Stimulated activated CD4-positive, alpha-beta T cell treated with anti-CD3 and anti-CD28 coated beads, TNF-alpha, amount 100 ng/mL, for 1 hour (primary cell): ENCODE measurements at regions not wholly inside any gene's neighbourhood (a gene's known extent, or its start where the extent isn't known, plus 50 kb on each side); places are given as distances from the start of the nearest gene placed in this dataset.

Experiments
- DNase-seq, 3 donors: peaks; one replicate each; pipeline ENCODE4 v3.0.0-alpha.2; 2020; ENCODE audit warnings: low read depth in 3 of 3, low spot score in 1 of 3

- DNase-seq = no peak
These were observed 662.5 kb upstream of the SALL1 start for GRCh38 chr16:51813609-51814008.

DNA sequence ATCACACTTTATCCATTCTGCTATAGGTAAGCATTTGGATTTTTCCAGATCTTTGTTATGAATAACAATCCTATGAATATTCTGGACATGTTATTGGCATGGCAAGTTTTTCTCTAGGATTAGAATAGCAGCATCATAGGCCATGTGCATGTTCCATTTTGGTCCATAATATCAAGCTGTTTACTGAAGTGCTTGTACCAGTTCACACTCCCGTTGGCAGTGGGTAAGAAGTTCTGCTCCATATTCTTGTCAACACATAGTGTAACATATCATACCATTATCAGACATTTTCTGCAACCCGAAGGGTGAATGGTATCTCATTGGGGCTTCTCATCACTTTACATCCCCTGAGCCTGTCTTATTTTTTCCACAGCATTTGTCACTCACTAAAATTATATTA is 661.9 kb upstream of the SALL1 start:
- DNase-seq = no peak

DNA sequence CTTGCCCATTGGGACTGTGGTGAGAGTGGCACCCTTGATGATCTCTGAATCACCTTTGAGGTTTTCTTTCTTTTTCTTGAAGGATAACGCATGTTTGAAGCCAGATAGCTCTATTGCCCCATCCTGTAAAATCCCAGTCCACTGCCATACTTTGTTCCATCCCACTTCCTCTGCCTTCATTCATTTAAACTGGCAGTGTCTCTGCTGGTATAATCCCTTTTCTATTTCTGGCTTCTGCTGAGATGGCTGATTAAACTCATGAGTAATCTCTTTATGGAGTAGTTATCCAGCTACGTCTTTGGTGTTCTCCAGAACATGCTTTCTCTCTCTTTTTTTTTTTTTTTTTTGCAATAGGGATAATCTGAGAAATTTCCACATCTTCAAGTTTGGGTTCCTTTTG is 656.5 kb upstream of the SALL1 start:
- DNase-seq = no peak

GRCh38 chr16:51801635-51802034 is 650.6 kb upstream of the SALL1 start:
- DNase-seq = no peak

DNA sequence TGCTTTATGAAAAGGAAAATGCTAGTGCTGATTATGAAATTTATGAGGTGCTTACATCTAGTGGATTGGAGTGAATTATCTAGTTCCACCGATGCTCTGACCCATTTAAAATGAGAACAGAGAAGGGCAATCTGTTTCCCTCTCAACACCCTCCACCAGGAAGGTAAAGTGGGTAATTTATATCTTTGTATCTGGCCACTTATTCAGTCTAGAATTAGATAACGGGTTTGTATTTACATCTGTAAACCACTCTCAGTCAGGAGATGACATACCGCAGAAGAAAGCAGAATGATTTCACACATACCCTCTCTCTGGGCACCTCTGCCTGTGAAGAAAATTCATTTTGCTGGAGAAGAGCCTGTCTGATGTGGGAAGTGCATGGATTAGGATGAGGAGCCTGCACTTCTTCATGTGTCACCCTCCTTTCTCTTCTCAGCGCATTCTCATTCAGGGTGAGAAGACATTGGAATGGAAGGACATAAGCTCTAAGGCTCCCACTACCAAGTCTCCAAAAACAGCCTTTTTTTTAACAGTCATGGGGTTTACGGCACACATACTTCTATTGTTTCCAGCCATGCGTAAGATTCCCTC is 646.7 kb upstream of the SALL1 start:
- no peak for DNase-seq

DNA sequence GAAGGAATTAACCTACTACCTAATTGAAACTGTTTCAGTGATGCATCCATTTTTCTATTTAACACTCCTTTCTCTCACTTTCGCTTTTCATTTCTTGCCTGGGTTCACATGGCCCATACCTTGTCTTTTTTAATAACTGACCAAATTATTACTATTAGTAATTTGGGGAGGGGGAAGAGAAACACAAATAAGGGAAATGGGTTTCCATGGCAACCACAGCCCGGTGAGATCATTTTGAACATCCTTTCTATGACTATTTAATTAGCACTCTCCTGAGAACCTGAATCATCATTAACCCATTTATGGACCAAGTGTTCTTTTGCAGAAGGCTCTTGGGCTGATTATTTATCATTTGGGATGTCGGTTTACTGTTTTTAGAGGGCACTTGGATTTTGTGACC is 628.2 kb upstream of the SALL1 start:
- DNase-seq = no peak

- no peak for DNase-seq
These were observed 622.2 kb upstream of the SALL1 start for GRCh38 chr16:51773071-51773890.

DNA sequence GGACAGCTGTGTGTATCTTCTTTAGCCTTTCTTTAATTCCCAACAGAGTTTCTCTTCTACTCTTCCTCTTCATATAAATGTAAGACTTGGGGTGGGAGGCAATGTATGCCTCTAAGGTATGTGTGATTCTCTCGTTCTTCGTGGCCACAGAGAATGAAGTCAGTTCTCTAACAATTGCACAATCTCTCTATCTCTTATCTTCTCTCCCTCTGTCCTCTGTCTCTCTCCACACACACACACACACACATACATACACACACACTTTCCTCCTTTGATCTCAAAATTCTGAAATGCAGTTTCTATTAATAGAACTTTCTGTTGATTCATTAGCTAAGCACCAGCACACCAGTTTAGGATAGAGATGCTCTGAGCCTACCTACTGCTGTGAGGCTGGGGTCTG is 615.7 kb upstream of the SALL1 start:
- DNase-seq = no peak

- no peak for DNase-seq
These were observed 612.1 kb upstream of the SALL1 start for GRCh38 chr16:51763072-51763661.

DNA sequence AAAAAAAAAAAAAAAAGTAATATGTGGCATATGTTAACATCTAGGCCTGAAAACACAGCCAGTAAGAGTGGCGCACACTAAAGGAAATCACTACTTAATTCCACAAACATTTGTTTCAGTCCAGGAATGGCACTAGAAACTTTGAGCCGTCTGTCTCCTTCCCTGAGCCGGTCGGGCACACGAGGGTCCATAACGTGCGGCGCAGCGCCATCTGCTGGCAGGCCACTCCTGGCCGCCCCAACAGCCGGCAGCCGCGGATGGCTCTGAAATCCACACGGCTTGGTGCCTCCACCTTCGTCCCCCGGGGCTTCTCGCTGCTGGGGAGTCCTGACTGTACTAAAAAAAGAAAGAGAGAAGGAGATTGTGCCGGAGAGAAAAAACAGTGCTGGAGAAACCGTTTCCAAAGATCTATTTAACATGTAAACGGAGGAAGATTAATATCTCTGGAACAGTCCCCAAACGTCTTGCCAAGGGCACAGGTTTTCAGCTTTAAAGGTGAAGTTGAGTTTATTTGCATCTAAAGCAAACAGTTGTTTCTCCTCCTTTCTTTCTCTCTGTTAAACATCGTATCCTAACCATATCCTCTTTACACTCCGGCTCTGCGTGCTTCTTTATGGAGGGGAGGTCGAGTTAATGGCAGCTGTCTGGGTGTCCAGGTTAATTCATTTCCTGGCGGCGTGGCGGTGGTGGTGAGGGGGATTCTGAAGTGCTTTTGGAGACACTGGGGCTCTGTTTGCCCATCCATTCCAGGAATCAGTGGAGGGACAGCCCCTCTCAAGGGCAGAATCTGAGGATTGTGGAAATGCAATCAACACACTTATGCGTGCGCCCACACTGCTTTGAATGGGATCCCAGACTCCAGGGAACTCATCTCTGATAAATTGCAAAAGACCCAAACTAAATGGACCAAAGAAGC is 611.3 kb upstream of the SALL1 start:
- peak in 1 of 3 donors; percentile 10 for DNase-seq

GRCh38 chr16:51761001-51761400 is 609.9 kb upstream of the SALL1 start:
- DNase-seq = no peak

- no peak for DNase-seq
These were observed 608.9 kb upstream of the SALL1 start for GRCh38 chr16:51759999-51760398.

DNA sequence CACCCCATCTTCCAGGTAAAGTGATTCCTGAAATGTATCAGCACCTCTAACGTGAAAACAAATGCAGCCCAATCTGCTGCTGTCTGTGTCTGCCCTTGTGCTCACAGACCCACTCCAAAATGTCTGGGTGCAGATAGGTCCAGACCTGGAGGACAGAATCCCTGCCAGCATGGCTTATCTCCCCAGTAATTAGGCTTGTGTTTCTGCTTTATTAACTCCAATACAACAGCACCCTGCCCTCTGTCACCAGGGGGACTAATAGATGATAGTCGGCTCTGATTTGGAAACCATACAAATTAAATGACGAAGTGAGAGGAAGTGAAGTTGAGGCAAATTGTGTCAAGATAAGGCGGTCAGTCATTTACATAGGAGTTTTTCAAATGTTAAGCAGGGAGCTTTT is 608.3 kb upstream of the SALL1 start:
- no peak for DNase-seq

DNA sequence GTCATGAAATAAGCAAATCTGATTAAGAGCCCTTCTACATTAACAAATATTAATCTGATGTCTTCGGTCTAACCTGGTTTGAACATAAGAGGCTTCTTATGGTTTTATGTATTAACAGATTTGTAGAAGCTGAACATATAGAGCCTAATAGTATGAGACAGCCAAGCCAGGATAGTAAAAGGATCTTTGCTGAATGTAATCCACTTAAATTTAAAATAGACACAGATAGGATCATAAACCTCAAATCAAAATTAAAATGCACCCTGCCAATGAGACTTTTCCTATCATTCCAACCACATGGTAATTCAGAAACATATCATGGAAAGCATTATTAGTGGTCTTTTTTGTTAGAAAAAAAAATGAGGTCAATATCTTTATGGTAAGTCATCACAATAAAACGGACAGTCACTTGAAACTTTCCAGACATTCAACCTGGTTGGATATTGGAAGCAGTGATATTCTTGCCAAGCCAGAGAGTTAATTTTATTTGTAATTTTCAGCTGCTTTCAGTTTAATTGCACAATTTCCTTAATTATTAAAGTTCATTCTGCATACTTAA is 606.9 kb upstream of the SALL1 start:
- DNase-seq = no peak

GRCh38 chr16:51757505-51757904 is 606.4 kb upstream of the SALL1 start:
- DNase-seq = no peak

DNA sequence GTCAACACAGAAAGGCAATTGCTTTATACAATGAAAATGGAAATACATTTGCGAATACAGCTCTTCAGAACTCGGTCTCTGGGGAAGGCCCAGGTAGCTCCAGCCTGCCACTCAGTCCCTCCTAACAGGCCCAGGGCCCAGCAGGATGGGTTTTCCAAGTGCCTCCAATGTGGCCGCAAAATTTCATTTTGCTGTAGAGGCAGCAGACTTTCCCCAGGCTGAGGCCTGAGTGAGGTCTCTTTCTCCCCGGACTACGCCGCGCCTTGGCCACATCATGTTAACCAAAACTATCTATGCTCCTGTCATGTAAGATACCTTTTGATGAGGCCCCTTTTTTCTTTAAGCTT is 606.0 kb upstream of the SALL1 start:
- DNase-seq = no peak

DNA sequence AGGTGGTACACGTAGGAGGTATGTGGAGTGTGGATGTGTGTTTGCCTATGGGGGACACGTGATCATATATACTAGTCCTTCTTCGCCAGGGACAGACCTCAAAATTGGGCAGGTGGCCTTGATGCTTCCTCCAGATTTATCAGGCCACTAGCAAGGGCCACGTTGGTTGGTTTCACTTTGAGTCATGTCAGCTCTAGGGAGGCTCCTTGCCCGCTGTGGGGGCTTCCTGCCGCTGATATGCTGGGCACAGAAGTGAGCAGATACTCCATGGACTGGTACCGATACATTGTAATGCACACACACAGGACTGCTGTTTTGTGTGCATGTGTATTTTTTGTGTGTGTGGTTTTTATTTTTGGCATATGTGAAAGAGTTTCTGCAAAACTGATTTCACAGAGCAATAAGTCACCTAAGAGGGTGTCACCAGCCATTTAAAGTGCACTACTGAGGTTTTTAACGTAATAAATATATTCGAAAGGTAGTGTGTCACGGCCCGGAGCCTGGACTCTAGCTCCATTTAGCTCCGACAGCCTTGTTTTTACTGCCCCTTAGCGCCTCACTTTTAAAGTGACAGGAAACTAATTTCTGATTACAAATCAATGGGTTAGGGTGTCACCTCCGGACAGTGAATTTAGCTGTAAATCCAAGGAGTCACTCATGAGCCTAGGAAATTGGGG is 605.5 kb upstream of the SALL1 start:
- no peak for DNase-seq

GRCh38 chr16:51755577-51756355 is 604.7 kb upstream of the SALL1 start:
- DNase-seq = no peak

DNA sequence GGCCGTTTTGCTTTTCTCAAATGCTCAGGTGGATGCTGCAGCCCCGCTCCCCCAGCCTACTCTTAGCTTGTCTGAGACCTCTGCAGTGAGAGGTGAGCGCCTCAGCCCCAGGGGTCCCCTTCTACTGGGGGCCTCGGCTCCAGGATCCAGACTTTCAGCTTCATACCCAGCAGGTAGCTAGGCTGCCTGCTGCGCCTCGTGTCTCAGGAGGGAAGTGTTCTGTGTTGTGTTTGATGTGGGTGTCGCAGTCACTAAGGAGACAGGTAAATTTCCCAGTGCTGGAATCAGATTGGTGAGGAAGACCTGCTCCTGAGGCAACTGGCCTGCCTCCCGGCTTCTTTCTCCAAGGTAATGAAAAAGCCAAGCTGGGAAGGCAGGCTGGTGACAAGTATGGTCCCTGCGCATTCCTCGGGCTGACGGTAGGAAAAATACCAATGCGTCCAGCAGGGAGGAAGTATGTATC is 604.0 kb upstream of the SALL1 start:
- no peak for DNase-seq
